GM06990 (cell line): ENCODE measurements at regions not wholly inside any gene's neighbourhood (a gene's known extent, or its start where the extent isn't known, plus 50 kb on each side); places are given as distances from the start of the nearest gene placed in this dataset.

Experiments used
- DNase-seq: peaks from one replicate; pipeline ENCODE4 v3.0.0-alpha.2; 2011; ENCODE audit not compliant: insufficient read length; ENCODE audit errors: extremely low read depth
- H3K27me3 ChIP-seq: replicated peaks from 2 replicates; pipeline ENCODE4 v1.6.0; 2011; ENCODE audit warnings: low read length; ENCODE audit not compliant: control insufficient read depth, insufficient read depth
- H3K36me3 ChIP-seq: 2 replicates; pipeline ENCODE4 v1.5.1; 2011; ENCODE audit warnings: low read length; ENCODE audit not compliant: control insufficient read depth, insufficient read depth
- H3K4me3 ChIP-seq: replicated peaks from 2 replicates; pipeline ENCODE4 v1.5.1; 2011; ENCODE audit warnings: low read depth, mild to moderate bottlenecking, control low read depth, low read length
- TF ChIP-seq, protein P1 (sequence below): IDR thresholded peaks from 2 replicates; pipeline ENCODE4 v1.5.1; 2011; ENCODE audit warnings: low read length, control low read depth, mild to moderate bottlenecking, inconsistent platforms; ENCODE audit not compliant: insufficient read depth, poor library complexity, severe bottlenecking

DNA sequence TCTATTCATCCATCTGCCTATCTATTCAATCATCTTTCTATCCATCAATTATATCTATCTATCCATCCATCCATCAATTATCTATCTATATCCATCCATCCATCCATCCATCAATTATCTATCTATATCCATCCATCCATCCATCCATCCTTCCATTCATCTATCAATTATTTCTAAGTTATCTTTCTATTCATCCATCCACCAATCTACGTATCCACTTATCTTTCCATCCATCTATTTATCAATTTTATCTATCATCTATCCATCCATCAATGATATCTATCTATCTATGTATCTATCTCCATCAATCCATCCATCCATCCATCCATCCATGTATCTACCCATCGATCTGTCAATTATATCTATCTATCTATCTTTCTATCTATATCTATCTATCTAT, 158.4 kb upstream of the ZKSCAN2 start:
- Histone ChIP-seq H3K4me3 (no peak overlapping the region), H3K27me3 (no peaks in the 10 kb centered on the region), H3K36me3 (no peaks in the 10 kb centered on the region)
- no peak for DNase-seq
- TF ChIP-seq, protein P1, sequence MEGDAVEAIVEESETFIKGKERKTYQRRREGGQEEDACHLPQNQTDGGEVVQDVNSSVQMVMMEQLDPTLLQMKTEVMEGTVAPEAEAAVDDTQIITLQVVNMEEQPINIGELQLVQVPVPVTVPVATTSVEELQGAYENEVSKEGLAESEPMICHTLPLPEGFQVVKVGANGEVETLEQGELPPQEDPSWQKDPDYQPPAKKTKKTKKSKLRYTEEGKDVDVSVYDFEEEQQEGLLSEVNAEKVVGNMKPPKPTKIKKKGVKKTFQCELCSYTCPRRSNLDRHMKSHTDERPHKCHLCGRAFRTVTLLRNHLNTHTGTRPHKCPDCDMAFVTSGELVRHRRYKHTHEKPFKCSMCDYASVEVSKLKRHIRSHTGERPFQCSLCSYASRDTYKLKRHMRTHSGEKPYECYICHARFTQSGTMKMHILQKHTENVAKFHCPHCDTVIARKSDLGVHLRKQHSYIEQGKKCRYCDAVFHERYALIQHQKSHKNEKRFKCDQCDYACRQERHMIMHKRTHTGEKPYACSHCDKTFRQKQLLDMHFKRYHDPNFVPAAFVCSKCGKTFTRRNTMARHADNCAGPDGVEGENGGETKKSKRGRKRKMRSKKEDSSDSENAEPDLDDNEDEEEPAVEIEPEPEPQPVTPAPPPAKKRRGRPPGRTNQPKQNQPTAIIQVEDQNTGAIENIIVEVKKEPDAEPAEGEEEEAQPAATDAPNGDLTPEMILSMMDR, result no peak

DNA sequence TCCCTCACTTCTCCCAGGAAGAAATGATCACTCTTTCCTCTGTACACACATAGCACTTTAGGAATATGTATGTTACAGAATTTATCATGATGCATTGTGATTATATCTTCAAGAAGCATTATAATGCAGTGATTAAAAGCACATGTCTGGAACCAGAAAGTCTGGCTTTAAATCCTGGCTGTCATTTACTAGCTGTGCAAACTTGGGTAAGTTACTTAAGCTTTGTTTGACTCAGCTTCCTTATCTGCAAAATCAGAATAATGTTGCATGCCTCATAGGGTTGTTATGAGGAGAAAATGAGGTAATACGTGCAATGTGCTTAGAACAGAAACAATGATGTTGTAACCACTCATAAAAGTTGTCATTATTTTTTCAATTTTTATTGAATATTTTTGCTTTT, 156.3 kb upstream of the ZKSCAN2 start:
- Histone ChIP-seq H3K36me3 (no peaks in the 10 kb centered on the region), H3K4me3 (no peak overlapping the region), H3K27me3 (no peaks in the 10 kb centered on the region)
- TF ChIP-seq, protein P1, result no peak
- DNase-seq, result no peak

DNA sequence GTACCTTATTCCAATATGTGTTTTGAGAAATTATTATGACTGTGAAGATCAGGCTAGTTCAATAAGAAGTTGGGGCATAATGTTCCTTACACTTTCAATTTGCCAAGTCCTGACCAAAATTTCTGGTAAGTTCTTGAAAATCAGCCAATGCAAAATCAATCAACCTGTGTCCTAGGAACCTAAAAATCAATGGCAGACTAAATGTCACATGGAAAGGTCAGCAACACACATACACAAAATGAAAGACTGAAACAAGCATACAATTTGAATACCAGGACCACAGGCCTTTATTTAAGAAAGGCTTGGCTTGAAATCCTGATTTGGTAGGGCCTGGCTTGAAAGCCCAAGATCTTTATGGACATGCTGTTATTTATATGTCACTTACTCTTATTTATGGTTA, 155.5 kb upstream of the ZKSCAN2 start:
- H3K4me3 ChIP-seq, result no peak overlapping the region
- DNase-seq, result no peak
- H3K36me3 ChIP-seq, result no peaks in the 10 kb centered on the region
- TF ChIP-seq, protein P1, result no peak
- no peaks in the 10 kb centered on the region for H3K27me3 ChIP-seq

DNA sequence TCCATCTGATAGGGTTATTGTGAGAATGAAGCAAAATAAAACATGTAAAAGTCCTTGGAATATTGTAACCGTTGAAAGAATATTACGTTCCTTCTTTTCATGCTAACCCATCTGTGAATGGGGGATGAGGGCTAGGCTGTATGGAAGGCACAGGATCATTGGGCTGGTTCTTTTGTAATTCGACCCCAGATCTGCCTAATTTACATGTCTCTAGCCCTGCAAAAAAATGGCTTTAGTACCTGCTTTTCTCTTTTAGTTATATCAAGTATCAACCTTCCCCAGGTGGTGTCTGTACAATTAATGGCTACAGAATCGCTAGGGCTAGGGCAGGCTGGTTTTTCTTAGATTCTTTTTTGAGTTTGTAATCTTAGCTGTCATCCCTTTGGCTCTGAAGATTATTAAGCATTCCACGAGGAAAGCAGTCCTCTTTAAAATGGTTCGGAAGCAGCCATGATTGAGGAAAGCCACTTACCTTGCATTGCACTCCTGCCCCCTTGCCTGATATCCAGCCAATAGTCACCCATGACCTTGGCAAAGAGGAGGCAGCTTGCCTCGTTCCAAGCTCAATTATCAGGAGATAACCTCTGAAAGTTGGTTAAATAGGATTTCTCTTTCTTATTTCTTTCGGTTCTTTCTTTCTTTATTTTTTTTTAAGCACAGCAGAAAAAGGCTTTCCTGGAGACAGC, 153.9 kb upstream of the ZKSCAN2 start:
- Histone ChIP-seq H3K36me3 (no peaks in the 10 kb centered on the region), H3K27me3 (no peaks in the 10 kb centered on the region), H3K4me3 (no peak overlapping the region)
- no peak for DNase-seq
- TF ChIP-seq, protein P1, result no peak

DNA sequence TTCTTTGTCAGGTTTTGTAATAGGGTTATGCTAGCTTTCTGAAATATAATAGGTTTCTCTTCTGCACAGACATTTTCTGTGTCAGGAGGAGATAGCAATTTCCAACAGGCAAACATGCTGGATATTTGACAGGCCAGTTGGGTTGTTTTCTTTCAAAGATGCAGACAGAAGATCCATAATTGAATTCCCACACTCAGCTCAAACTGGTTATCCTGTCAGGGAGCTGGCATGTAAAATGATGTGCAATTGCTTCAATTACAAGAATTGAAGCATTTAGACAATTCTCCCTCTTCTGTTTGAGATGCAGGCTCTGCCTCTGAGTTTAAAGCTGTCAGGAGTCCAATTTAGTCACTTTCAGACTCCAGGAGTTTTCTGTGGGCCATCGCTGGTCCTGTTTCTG, 146.2 kb upstream of the ZKSCAN2 start:
- TF ChIP-seq, protein P1, result no peak
- Histone ChIP-seq H3K27me3 (no peaks in the 10 kb centered on the region), H3K4me3 (no peak overlapping the region), H3K36me3 (no peaks in the 10 kb centered on the region)
- DNase-seq, result no peak

DNA sequence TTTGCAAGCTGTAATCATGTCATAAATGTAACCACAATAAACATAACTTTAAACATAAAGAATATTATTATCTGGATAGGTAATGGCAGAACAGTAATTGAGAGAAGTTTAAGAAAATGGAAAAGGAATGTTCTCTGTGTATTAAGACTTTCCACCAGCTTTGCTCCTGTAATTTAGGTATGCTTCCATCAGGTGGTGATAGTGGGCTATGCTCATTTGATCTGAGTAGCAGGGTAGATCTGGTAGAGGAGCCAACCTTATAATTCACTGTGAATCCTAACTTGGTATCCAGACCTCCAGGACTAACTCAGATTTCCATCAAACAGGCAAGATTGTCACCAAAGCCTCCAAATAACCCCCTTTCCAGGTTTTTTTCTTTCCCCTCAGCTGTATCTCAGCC, 137.9 kb upstream of the ZKSCAN2 start:
- TF ChIP-seq, protein P1, result peak; percentile 5
- no peak overlapping the region for H3K4me3 ChIP-seq
- DNase-seq, result no peak
- no peaks in the 10 kb centered on the region for H3K27me3 ChIP-seq
- H3K36me3 ChIP-seq, result no peaks in the 10 kb centered on the region
